Effector memory CD4-positive, alpha-beta T cell (primary cell): ENCODE measurements at regions not wholly inside any gene's neighbourhood (a gene's known extent, or its start where the extent isn't known, plus 50 kb on each side); places are given as distances from the start of the nearest gene placed in this dataset.

Source experiments
- DNase-seq, 3 donors: peaks; one replicate each; pipeline ENCODE4 v3.0.0-alpha.2; 2020
- H3K27ac ChIP-seq: 2 replicates; pipeline ENCODE4 v1.7.0; 2013; ENCODE audit warnings: mild to moderate bottlenecking, low read length, moderate library complexity; ENCODE audit not compliant: insufficient read depth, poor library complexity, severe bottlenecking
- H3K27me3 ChIP-seq: replicated peaks from 2 replicates; pipeline ENCODE4 v1.7.0; 2013; ENCODE audit warnings: mild to moderate bottlenecking, low read length; ENCODE audit not compliant: insufficient read depth, control insufficient read depth, poor library complexity, severe bottlenecking
- H3K36me3 ChIP-seq: 2 replicates; pipeline ENCODE4 v1.7.0; 2013; ENCODE audit warnings: mild to moderate bottlenecking, low read length, moderate library complexity; ENCODE audit not compliant: control insufficient read depth, insufficient read depth
- H3K4me1 ChIP-seq: 2 replicates; pipeline ENCODE4 v1.7.0; 2013; ENCODE audit warnings: low read length, mild to moderate bottlenecking; ENCODE audit not compliant: control insufficient read depth, insufficient read depth, poor library complexity, severe bottlenecking
- H3K4me3 ChIP-seq: 2 replicates; pipeline ENCODE4 v1.7.0; 2013; ENCODE audit warnings: low read length, low read depth, mild to moderate bottlenecking; ENCODE audit not compliant: insufficient read depth, poor library complexity, severe bottlenecking
- H3K9me3 ChIP-seq: 2 replicates; pipeline ENCODE4 v1.7.0; 2013; ENCODE audit warnings: mild to moderate bottlenecking, low read length, moderate library complexity; ENCODE audit not compliant: control insufficient read depth

GRCh38 chr1:38474738-38475623 is 384.6 kb downstream of the RRAGC start:
- no peak overlapping the region for H3K4me3 ChIP-seq
- no peak for DNase-seq
- H3K27ac ChIP-seq = no peak overlapping the region
- H3K9me3 ChIP-seq = no peaks in the 10 kb centered on the region
- H3K4me1 ChIP-seq = no peaks in the 10 kb centered on the region
- no peaks in the 10 kb centered on the region for H3K27me3 ChIP-seq
- no peaks in the 10 kb centered on the region for H3K36me3 ChIP-seq

- H3K27me3 ChIP-seq = no peaks in the 10 kb centered on the region
- no peaks in the 10 kb centered on the region for H3K4me1 ChIP-seq
- DNase-seq = no peak
- H3K9me3 ChIP-seq = no peaks in the 10 kb centered on the region
- H3K4me3 ChIP-seq = no peak overlapping the region
- H3K36me3 ChIP-seq = no peaks in the 10 kb centered on the region
- no peak overlapping the region for H3K27ac ChIP-seq
Measured at GRCh38 chr1:38466487-38466886, 393.1 kb downstream of the RRAGC start.

- no peak for DNase-seq
- Histone ChIP-seq H3K27me3 (no peaks in the 10 kb centered on the region), H3K36me3 (no peaks in the 10 kb centered on the region), H3K27ac (no peak overlapping the region), H3K9me3 (no peaks in the 10 kb centered on the region), H3K4me3 (no peak overlapping the region), H3K4me1 (no peaks in the 10 kb centered on the region)
Measured at GRCh38 chr1:38465460-38465859, 394.1 kb downstream of the RRAGC start.

GRCh38 chr1:38464071-38464661 is 395.4 kb downstream of the RRAGC start:
- Histone ChIP-seq H3K27me3 (peaks cover under 1% of the 10 kb centered on the region), H3K36me3 (no peaks in the 10 kb centered on the region), H3K4me1 (no peaks in the 10 kb centered on the region), H3K27ac (no peak overlapping the region), H3K4me3 (no peak overlapping the region), H3K9me3 (no peaks in the 10 kb centered on the region)
- no peak for DNase-seq

- Histone ChIP-seq H3K4me3 (no peak overlapping the region), H3K4me1 (no peaks in the 10 kb centered on the region), H3K36me3 (no peaks in the 10 kb centered on the region), H3K9me3 (no peaks in the 10 kb centered on the region), H3K27ac (no peak overlapping the region), H3K27me3 (peaks cover 2% of the 10 kb centered on the region)
- DNase-seq = no peak
Measured at GRCh38 chr1:38463074-38463473, 396.5 kb downstream of the RRAGC start.

GRCh38 chr1:38456531-38456876 is 403.1 kb downstream of the RRAGC start:
- H3K27me3 ChIP-seq = peaks cover 2% of the 10 kb centered on the region
- no peaks in the 10 kb centered on the region for H3K9me3 ChIP-seq
- no peak overlapping the region for H3K27ac ChIP-seq
- DNase-seq = no peak
- H3K4me1 ChIP-seq = no peaks in the 10 kb centered on the region
- no peaks in the 10 kb centered on the region for H3K36me3 ChIP-seq
- H3K4me3 ChIP-seq = no peak overlapping the region

- Histone ChIP-seq H3K9me3 (no peaks in the 10 kb centered on the region), H3K27ac (no peak overlapping the region), H3K27me3 (peaks cover 2% of the 10 kb centered on the region), H3K4me1 (no peaks in the 10 kb centered on the region), H3K36me3 (no peaks in the 10 kb centered on the region), H3K4me3 (no peak overlapping the region)
- no peak for DNase-seq
Measured at GRCh38 chr1:38455829-38456530, 403.6 kb downstream of the RRAGC start.

GRCh38 chr1:38454749-38455441 is 404.7 kb downstream of the RRAGC start:
- H3K27ac ChIP-seq = no peak overlapping the region
- H3K4me3 ChIP-seq = no peak overlapping the region
- H3K9me3 ChIP-seq = no peaks in the 10 kb centered on the region
- no peaks in the 10 kb centered on the region for H3K36me3 ChIP-seq
- no peaks in the 10 kb centered on the region for H3K4me1 ChIP-seq
- peaks cover 2% of the 10 kb centered on the region for H3K27me3 ChIP-seq
- no peak for DNase-seq

- Histone ChIP-seq H3K27ac (no peak overlapping the region), H3K9me3 (no peaks in the 10 kb centered on the region), H3K4me3 (no peak overlapping the region), H3K27me3 (peaks cover 2% of the 10 kb centered on the region), H3K4me1 (no peaks in the 10 kb centered on the region), H3K36me3 (no peaks in the 10 kb centered on the region)
- DNase-seq = no peak
Measured at GRCh38 chr1:38454236-38454635, 405.3 kb downstream of the RRAGC start.
